Suprapubic skin (tissue), 4 donors: ENCODE measurements at regions not wholly inside any gene's neighbourhood (a gene's known extent, or its start where the extent isn't known, plus 50 kb on each side); places are given as distances from the start of the nearest gene placed in this dataset.
"Not testable (repeated sequence)": the region's sequence is repeated elsewhere in the genome, so short reads cannot be mapped to it uniquely, and the experiment has no call there.

Experiments used
- DNase-seq, 2 donors: peaks; one replicate each; pipeline ENCODE4 v3.0.0-alpha.2; 2019; ENCODE audit warnings: low spot score in 2 of 2
- H3K27ac ChIP-seq: fragments of 200-600 bp; sonication (generic); one replicate; pipeline ENCODE4 v1.5.1; 2019
- H3K27me3 ChIP-seq: fragments of 200-600 bp; sonication (generic); one replicate; pipeline ENCODE4 v1.5.1; 2019
- H3K36me3 ChIP-seq: fragments of 200-600 bp; sonication (generic); one replicate; pipeline ENCODE4 v1.5.1; 2019
- H3K4me1 ChIP-seq: fragments of 200-600 bp; sonication (generic); one replicate; pipeline ENCODE4 v1.5.1; 2019
- H3K4me3 ChIP-seq: fragments of 200-600 bp; sonication (generic); one replicate; pipeline ENCODE4 v1.5.1; 2019; ENCODE audit warnings: mild to moderate bottlenecking
- H3K9me3 ChIP-seq: fragments of 200-600 bp; sonication (generic); one replicate; pipeline ENCODE4 v1.5.1; 2019
- EP300 ChIP-seq: sonication (generic); formaldehyde crosslinking; IDR thresholded peaks from one replicate; pipeline ENCODE4 v1.6.1; 2017; ENCODE audit warnings: antibody characterized with exemption
- POLR2A ChIP-seq, 2 donors: fragments of 450-650 bp; IDR thresholded peaks; one replicate each; pipeline ENCODE4 v1.6.1; 2017; ENCODE audit warnings: antibody characterized with exemption in 2 of 2, mild to moderate bottlenecking in 2 of 2, moderate library complexity in 2 of 2
- POLR2AphosphoS5 ChIP-seq, 3 donors: sonication (generic); formaldehyde crosslinking; IDR thresholded peaks; one replicate each; pipeline ENCODE4 v1.6.1; 2017; ENCODE audit warnings: antibody characterized with exemption in 3 of 3
- WGBS: methylation state at CpG from one replicate; pipeline ENCODE4 v1.1.5; 2018; 5-methylcytosine and 5-hydroxymethylcytosine counted together
- TF ChIP-seq, protein P1 (sequence below), 2 donors: fragments of 200-600 bp in 1 of 2; fragments of 450-650 bp in 1 of 2; sonication (generic) in 1 of 2; IDR thresholded peaks; one replicate each; pipeline ENCODE4 v1.5.1; 2016 to 2019; ENCODE audit warnings: antibody characterized with exemption in 2 of 2, mild to moderate bottlenecking in 1 of 2, moderate library complexity in 1 of 2

DNA sequence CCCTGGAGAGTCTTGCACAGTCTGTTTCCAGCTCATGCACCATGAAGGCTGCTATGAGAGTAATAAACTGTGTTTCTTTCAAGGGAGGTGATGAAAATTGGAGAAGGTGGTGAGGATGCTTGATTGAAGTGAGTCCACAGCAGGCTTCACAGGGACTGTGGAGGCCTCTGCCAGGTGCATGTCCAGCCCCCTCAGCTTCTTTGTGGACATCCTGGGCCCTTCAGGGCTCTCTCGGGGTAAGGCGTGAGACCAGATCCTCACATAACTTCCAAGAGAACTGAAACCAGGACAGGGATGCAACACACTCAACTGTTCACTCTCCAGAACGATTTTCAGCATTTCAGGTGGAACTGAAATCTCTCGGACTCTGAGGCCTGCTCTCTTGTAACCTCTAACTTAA lies 772.9 kb upstream of the TPTE start:
- H3K27ac ChIP-seq, H3K4me3 ChIP-seq, H3K36me3 ChIP-seq, DNase-seq, H3K4me1 ChIP-seq, H3K27me3 ChIP-seq: not testable (repeated sequence)
- WGBS, result 59% methylated on average over 4 of the region's 4 CpGs
- peaks cover 27% of the 10 kb centered on the region for H3K9me3 ChIP-seq

GRCh38 chr21:9749741-9750230 lies 771.6 kb upstream of the TPTE start:
- not testable (repeated sequence) for H3K27me3 ChIP-seq, H3K27ac ChIP-seq, H3K36me3 ChIP-seq, H3K4me3 ChIP-seq, H3K4me1 ChIP-seq, DNase-seq
- WGBS, result 77% methylated on average over 7 of the region's 7 CpGs
- H3K9me3 ChIP-seq, result peaks cover 33% of the 10 kb centered on the region

GRCh38 chr21:9750341-9751086 lies 770.9 kb upstream of the TPTE start:
- WGBS, result 77% methylated on average over 13 of the region's 13 CpGs
- Histone ChIP-seq H3K9me3 (peaks cover 34% of the 10 kb centered on the region), H3K4me3 (no peak overlapping the region), H3K27me3 (no peaks in the 10 kb centered on the region), H3K36me3 (no peaks in the 10 kb centered on the region), H3K4me1 (no peaks in the 10 kb centered on the region), H3K27ac (no peak overlapping the region)
- TF ChIP-seq EP300 (no peak), POLR2A (IDR thresholded peaks at IDR 0.05) (no peak), POLR2AphosphoS5 (IDR thresholded peaks at IDR 0.05) (no peak)
- TF ChIP-seq, protein P1, sequence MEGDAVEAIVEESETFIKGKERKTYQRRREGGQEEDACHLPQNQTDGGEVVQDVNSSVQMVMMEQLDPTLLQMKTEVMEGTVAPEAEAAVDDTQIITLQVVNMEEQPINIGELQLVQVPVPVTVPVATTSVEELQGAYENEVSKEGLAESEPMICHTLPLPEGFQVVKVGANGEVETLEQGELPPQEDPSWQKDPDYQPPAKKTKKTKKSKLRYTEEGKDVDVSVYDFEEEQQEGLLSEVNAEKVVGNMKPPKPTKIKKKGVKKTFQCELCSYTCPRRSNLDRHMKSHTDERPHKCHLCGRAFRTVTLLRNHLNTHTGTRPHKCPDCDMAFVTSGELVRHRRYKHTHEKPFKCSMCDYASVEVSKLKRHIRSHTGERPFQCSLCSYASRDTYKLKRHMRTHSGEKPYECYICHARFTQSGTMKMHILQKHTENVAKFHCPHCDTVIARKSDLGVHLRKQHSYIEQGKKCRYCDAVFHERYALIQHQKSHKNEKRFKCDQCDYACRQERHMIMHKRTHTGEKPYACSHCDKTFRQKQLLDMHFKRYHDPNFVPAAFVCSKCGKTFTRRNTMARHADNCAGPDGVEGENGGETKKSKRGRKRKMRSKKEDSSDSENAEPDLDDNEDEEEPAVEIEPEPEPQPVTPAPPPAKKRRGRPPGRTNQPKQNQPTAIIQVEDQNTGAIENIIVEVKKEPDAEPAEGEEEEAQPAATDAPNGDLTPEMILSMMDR (IDR thresholded peaks at IDR 0.05), result no peak
- peak in 1 of 2 donors; percentile 80 for DNase-seq

DNA sequence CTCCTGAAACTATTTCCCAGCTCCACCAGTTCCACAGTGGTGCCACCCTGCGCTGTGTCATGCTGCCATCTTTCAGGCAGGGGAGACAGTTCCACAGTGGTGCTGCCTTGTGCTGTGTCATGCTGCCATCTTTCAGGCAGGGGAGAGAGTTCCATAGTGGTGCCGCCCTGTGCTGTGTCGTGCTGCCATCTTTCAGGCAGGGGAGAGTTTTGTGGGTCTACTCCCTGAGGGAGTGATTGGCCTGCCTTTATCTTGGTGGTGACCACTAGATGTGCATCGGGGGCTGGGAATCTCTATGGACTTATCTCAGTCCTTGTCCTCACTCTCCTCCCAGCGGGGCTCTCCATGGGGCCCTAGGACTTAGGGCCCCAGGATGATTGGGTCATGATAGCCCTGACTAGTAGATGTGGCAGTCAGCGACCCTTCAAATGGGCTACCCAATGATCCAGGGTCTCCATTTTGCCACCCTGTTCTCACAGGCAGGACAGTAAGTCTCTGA lies 770.2 kb upstream of the TPTE start:
- H3K4me3 ChIP-seq, DNase-seq, H3K27ac ChIP-seq, H3K4me1 ChIP-seq, H3K36me3 ChIP-seq, H3K27me3 ChIP-seq: not testable (repeated sequence)
- H3K9me3 ChIP-seq, result peaks cover 33% of the 10 kb centered on the region
- WGBS, result 76% methylated on average over 6 of the region's 6 CpGs

DNA sequence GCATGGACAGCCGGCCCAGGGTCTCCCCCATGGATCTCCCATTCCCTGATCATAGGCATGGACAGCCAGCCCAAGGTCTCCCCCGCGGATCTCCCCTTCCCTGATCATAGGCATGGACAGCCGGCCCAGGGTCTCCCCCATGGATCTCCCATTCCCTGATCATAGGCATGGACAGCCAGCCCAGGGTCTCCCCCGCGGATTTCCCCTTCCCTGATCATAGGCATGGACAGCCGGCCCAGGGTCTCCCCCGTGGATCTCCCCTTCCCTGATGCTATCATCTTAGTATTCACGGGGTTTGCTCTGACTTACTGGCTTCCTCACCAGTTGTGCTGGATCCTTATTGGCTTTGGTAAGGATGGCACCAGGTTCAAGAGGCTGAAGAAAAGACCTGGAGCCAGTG lies 769.4 kb upstream of the TPTE start:
- not testable (repeated sequence) for H3K4me3 ChIP-seq, H3K4me1 ChIP-seq, DNase-seq, H3K27ac ChIP-seq, H3K27me3 ChIP-seq, H3K36me3 ChIP-seq
- WGBS, result 78% methylated on average over 9 of the region's 9 CpGs
- H3K9me3 ChIP-seq, result peaks cover 33% of the 10 kb centered on the region

DNA sequence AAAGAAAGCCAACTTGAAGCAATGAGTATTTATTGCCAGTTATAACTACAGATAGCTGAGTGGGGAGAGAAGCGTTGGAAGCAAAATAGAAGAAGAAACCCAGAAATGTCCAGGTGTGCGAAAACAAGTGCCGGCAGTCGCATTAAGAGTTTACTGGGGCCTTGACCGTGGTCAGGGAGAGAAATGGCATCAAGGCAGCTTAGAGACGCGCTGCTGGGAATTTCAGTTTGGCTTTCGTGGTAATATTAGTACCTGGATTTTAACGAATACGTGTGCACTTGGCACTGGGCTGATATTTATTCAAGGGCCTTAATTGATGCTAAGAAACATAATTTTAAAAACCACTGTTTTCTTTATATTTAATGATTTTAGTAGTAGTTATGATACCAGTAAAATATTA lies 767.9 kb upstream of the TPTE start:
- H3K27me3 ChIP-seq, DNase-seq, H3K4me1 ChIP-seq, H3K36me3 ChIP-seq, H3K27ac ChIP-seq, H3K4me3 ChIP-seq: not testable (repeated sequence)
- H3K9me3 ChIP-seq, result peaks cover 41% of the 10 kb centered on the region
- 76% methylated on average over 10 of the region's 10 CpGs for WGBS

GRCh38 chr21:9753943-9754342 lies 767.4 kb upstream of the TPTE start:
- Histone ChIP-seq H3K36me3 (no peaks in the 10 kb centered on the region), H3K27ac (no peak overlapping the region), H3K4me3 (no peak overlapping the region), H3K27me3 (no peaks in the 10 kb centered on the region), H3K4me1 (no peaks in the 10 kb centered on the region), H3K9me3 (peaks cover 45% of the 10 kb centered on the region)
- WGBS, result 67% methylated on average over 7 of the region's 7 CpGs
- DNase-seq, result no peak
- TF ChIP-seq, protein P1 (IDR thresholded peaks at IDR 0.05), result no peak
- TF ChIP-seq EP300, result no peak
- TF ChIP-seq POLR2AphosphoS5 (IDR thresholded peaks at IDR 0.05), result no peak

- DNase-seq, H3K36me3 ChIP-seq, H3K27ac ChIP-seq, H3K4me3 ChIP-seq, H3K27me3 ChIP-seq, H3K4me1 ChIP-seq: not testable (repeated sequence)
- H3K9me3 ChIP-seq, result peaks cover 50% of the 10 kb centered on the region
- WGBS, result 57% methylated on average over 1 of the region's 1 CpG
Measured at GRCh38 chr21:9754434-9754833, 766.9 kb upstream of the TPTE start.
